OCI-LY7 (cell line): ENCODE measurements at regions not wholly inside any gene's neighbourhood (a gene's known extent, or its start where the extent isn't known, plus 50 kb on each side); places are given as distances from the start of the nearest gene placed in this dataset.

Experiments used
- BruUV-seq: library from RNA; stranded (reverse); fragments of 400-500 nt; replicated peaks from 2 replicates; lab custom pipeline; 2021; lab: Mats Ljungman, UMichigan
- CTCF ChIA-PET: fragments of 300-600 bp; sonication (Branson Sonifier 250); formaldehyde crosslinking; loops from one replicate; lab custom pipeline; 2022; ENCODE audit warnings: antibody characterized with exemption; ENCODE audit not compliant: unreplicated experiment; lab: Charles Lee
- POLR2A ChIA-PET: fragments of 300-600 bp; sonication (Branson Sonifier 250); formaldehyde crosslinking; loops from one replicate; lab custom pipeline; 2022; ENCODE audit warnings: antibody characterized with exemption; lab: Charles Lee
- DNase-seq: peaks from one replicate; pipeline ENCODE4 v3.0.0-alpha.2; 2015; ENCODE audit warnings: low spot score
- H2AFZ ChIP-seq: fragments of 200-600 bp; sonication (generic), shearing (Covaris generic); 2 replicates; pipeline ENCODE4 v1.6.1; 2014; ENCODE audit warnings: mild to moderate bottlenecking, antibody characterized with exemption, low read length, moderate library complexity
- H3K27ac ChIP-seq: fragments of 200-600 bp; sonication (generic); 2 replicates; pipeline ENCODE4 v1.5.1; 2014; ENCODE audit warnings: mixed run types, low read depth, mild to moderate bottlenecking, moderate library complexity, low read length, inconsistent platforms; ENCODE audit not compliant: poor library complexity, severe bottlenecking
- H3K36me3 ChIP-seq: fragments of 200-600 bp; sonication (generic); 2 replicates; pipeline ENCODE4 v1.6.1; 2014; ENCODE audit warnings: mild to moderate bottlenecking, antibody characterized with exemption, low read length, moderate library complexity, mixed read lengths; ENCODE audit not compliant: insufficient read depth
- H3K4me1 ChIP-seq: fragments of 200-600 bp; sonication (generic); 2 replicates; pipeline ENCODE4 v1.5.1; 2014; ENCODE audit warnings: mild to moderate bottlenecking, low read length; ENCODE audit not compliant: insufficient read depth, poor library complexity, severe bottlenecking
- H3K4me2 ChIP-seq: fragments of 200-600 bp; sonication (generic); 2 replicates; pipeline ENCODE4 v1.6.1; 2014; ENCODE audit warnings: mild to moderate bottlenecking, low read length
- H3K4me3 ChIP-seq: fragments of 200-600 bp; sonication (generic); 2 replicates; pipeline ENCODE4 v1.5.1; 2014; ENCODE audit warnings: mild to moderate bottlenecking, low read depth, low read length; ENCODE audit not compliant: poor library complexity, severe bottlenecking
- H3K79me2 ChIP-seq: fragments of 200-600 bp; sonication (generic); 2 replicates; pipeline ENCODE4 v1.6.1; 2016; ENCODE audit warnings: low read depth, mild to moderate bottlenecking, low read length, moderate library complexity, mixed read lengths; ENCODE audit not compliant: insufficient read depth
- H3K9me2 ChIP-seq: fragments of 200-600 bp; sonication (generic); 2 replicates; pipeline ENCODE4 v1.6.1; 2016; ENCODE audit warnings: mild to moderate bottlenecking, low read length, mixed read lengths; ENCODE audit not compliant: insufficient read depth
- H3K9me3 ChIP-seq: fragments of 200-600 bp; sonication (generic); 2 replicates; pipeline ENCODE4 v1.6.1; 2014; ENCODE audit warnings: mild to moderate bottlenecking, mixed run types, low read length, mixed read lengths
- H4K20me1 ChIP-seq: fragments of 200-600 bp; sonication (generic); 2 replicates; pipeline ENCODE4 v1.6.1; 2014; ENCODE audit warnings: mild to moderate bottlenecking, antibody characterized with exemption, low read length, moderate library complexity, mixed read lengths; ENCODE audit not compliant: insufficient read depth
- CTCF ChIP-seq: fragments of 200-600 bp; sonication (generic); conservative IDR thresholded peaks from 2 replicates; pipeline ENCODE4 v1.5.1; 2014; ENCODE audit warnings: mild to moderate bottlenecking, antibody characterized with exemption, low read length, moderate library complexity, mixed read lengths
- EZH2phosphoT487 ChIP-seq: fragments of 200-600 bp; sonication (generic); IDR thresholded peaks from 2 replicates; pipeline ENCODE4 v1.6.1; 2018; ENCODE audit warnings: low read depth, borderline replicate concordance, mild to moderate bottlenecking, mixed run types, antibody characterized with exemption, low read length, moderate library complexity, mixed read lengths
- intact Hi-C: fragments of 100-400 bp; cut with micrococcal nuclease; formaldehyde crosslinking; loops from one replicate; pipeline ENCODE4 v1.10.0; 2022; ENCODE audit not compliant: unreplicated experiment

GRCh38 chr9:116067566-116067965, 86.0 kb upstream of the PAPPA start:
- no peaks in the 10 kb centered on the region for H3K9me3 ChIP-seq
- CTCF ChIA-PET: no interaction called here
- H3K4me2 ChIP-seq: no peak overlapping the region
- H3K9me2 ChIP-seq: no peaks in the 10 kb centered on the region
- H3K4me1 ChIP-seq: no peaks in the 10 kb centered on the region
- H3K4me3 ChIP-seq: no peak overlapping the region
- no peaks in the 10 kb centered on the region for H3K79me2 ChIP-seq
- TF ChIP-seq EZH2phosphoT487 (no peak), CTCF (no peak)
- BruUV-seq: no TSS peak
- H3K36me3 ChIP-seq: no peaks in the 10 kb centered on the region
- DNase-seq: no peak
- no peak overlapping the region for H2AFZ ChIP-seq
- no peaks in the 10 kb centered on the region for H4K20me1 ChIP-seq
- H3K27ac ChIP-seq: no peak overlapping the region
- POLR2A ChIA-PET: interaction anchor here (0.6 to 0.7 kb wide), 2 partner anchors 18 to 22 kb away, joined by 3 read pairs; no protein-coding TSS in a partner anchor
- intact Hi-C loops: no loop called here

- intact Hi-C loops: no loop called here
- no peaks in the 10 kb centered on the region for H3K4me1 ChIP-seq
- no peak for DNase-seq
- no peak overlapping the region for H3K4me3 ChIP-seq
- H3K79me2 ChIP-seq: no peaks in the 10 kb centered on the region
- H3K27ac ChIP-seq: no peak overlapping the region
- H3K9me3 ChIP-seq: no peaks in the 10 kb centered on the region
- ChIA-PET POLR2A (no interaction called here), CTCF (no interaction called here)
- no peak overlapping the region for H2AFZ ChIP-seq
- no peaks in the 10 kb centered on the region for H3K36me3 ChIP-seq
- no peak overlapping the region for H3K4me2 ChIP-seq
- TF ChIP-seq EZH2phosphoT487 (no peak), CTCF (no peak)
- H4K20me1 ChIP-seq: no peaks in the 10 kb centered on the region
- H3K9me2 ChIP-seq: no peaks in the 10 kb centered on the region
- no TSS peak for BruUV-seq
These were observed 83.2 kb upstream of the PAPPA start for GRCh38 chr9:116070256-116070914.

GRCh38 chr9:116072046-116072445, 81.5 kb upstream of the PAPPA start:
- Histone ChIP-seq H4K20me1 (no peaks in the 10 kb centered on the region), H3K4me2 (no peak overlapping the region), H2AFZ (no peak overlapping the region), H3K27ac (no peak overlapping the region), H3K79me2 (no peaks in the 10 kb centered on the region), H3K4me1 (no peaks in the 10 kb centered on the region), H3K36me3 (no peaks in the 10 kb centered on the region), H3K4me3 (no peak overlapping the region), H3K9me2 (no peaks in the 10 kb centered on the region), H3K9me3 (no peaks in the 10 kb centered on the region)
- POLR2A ChIA-PET: no interaction called here
- intact Hi-C loops: no loop called here
- CTCF ChIA-PET: no interaction called here
- no peak for DNase-seq
- BruUV-seq: no TSS peak
- TF ChIP-seq EZH2phosphoT487: no peak
- no peak for TF ChIP-seq CTCF
